ENCODE measurements at regions not wholly inside any gene's neighbourhood (a gene's known extent, or its start where the extent isn't known, plus 50 kb on each side); places are given as distances from the start of the nearest gene placed in this dataset.

- TF ChIP-seq, protein P1, sequence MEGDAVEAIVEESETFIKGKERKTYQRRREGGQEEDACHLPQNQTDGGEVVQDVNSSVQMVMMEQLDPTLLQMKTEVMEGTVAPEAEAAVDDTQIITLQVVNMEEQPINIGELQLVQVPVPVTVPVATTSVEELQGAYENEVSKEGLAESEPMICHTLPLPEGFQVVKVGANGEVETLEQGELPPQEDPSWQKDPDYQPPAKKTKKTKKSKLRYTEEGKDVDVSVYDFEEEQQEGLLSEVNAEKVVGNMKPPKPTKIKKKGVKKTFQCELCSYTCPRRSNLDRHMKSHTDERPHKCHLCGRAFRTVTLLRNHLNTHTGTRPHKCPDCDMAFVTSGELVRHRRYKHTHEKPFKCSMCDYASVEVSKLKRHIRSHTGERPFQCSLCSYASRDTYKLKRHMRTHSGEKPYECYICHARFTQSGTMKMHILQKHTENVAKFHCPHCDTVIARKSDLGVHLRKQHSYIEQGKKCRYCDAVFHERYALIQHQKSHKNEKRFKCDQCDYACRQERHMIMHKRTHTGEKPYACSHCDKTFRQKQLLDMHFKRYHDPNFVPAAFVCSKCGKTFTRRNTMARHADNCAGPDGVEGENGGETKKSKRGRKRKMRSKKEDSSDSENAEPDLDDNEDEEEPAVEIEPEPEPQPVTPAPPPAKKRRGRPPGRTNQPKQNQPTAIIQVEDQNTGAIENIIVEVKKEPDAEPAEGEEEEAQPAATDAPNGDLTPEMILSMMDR (IDR thresholded peaks at IDR 0.05) = no peak
- no peak for TF ChIP-seq POLR2A (IDR thresholded peaks at IDR 0.05)
Measured at GRCh38 chr13:34750078-34750931, 191.8 kb upstream of the NBEA start.

Measured in testis (tissue), 2 donors.